Endothelial cell of umbilical vein (primary cell): ENCODE measurements at regions not wholly inside any gene's neighbourhood (a gene's known extent, or its start where the extent isn't known, plus 50 kb on each side); places are given as distances from the start of the nearest gene placed in this dataset.

Source experiments
- BruUV-seq: library from RNA; stranded (reverse); fragments of 400-500 nt; replicated peaks from 2 replicates; lab custom pipeline; 2021; lab: Mats Ljungman, UMichigan
- CTCF ChIA-PET: fragments of 300-600, 350-600 bp; sonication (Branson Sonifier 250); formaldehyde crosslinking; loops from one replicate; lab custom pipeline; 2021; ENCODE audit warnings: antibody characterized with exemption, inconsistent platforms; lab: Charles Lee
- POLR2A ChIA-PET: fragments of 300-600, 350-600 bp; sonication (Branson Sonifier 250); formaldehyde crosslinking; loops from one replicate; lab custom pipeline; 2021; ENCODE audit warnings: antibody characterized with exemption, inconsistent platforms; lab: Charles Lee
- DNase-seq: peaks from one replicate; pipeline ENCODE4 v3.0.0-alpha.2; 2011; ENCODE audit warnings: low read depth, low spot score
- FAIRE-seq: peaks from 2 replicates; lab custom pipeline; 2011; peaks lifted over from hg19 to GRCh38; lab: Jason Lieb, UNC
- H2AFZ ChIP-seq: 2 replicates; pipeline ENCODE4 v1.6.0; 2012; ENCODE audit warnings: low read depth, low read length, control low read depth, inconsistent platforms
- H3K27ac ChIP-seq: 2 replicates; pipeline ENCODE4 v1.5.1; 2011; ENCODE audit warnings: low read depth, mild to moderate bottlenecking, control low read depth, low read length, moderate library complexity; ENCODE audit not compliant: insufficient read depth
- H3K27me3 ChIP-seq, 2 experiments: 2 replicates each; pipeline versions ENCODE4 v1.6.0 to v1.6.1; 2011; ENCODE audit warnings: low read length in 2 of 2, mixed read lengths in 1 of 2; ENCODE audit not compliant: control insufficient read depth in 2 of 2, insufficient read depth in 2 of 2
- H3K36me3 ChIP-seq, 2 experiments: 2 replicates in 1 of 2; 3 replicates in 1 of 2; pipeline ENCODE4 v1.5.1; 2011; ENCODE audit warnings: low read length in 2 of 2, mild to moderate bottlenecking in 1 of 2, moderate library complexity in 1 of 2; ENCODE audit not compliant: control insufficient read depth in 2 of 2, insufficient read depth in 2 of 2; ENCODE audit errors: extremely low read depth in 1 of 2
- H3K4me1 ChIP-seq: 3 replicates; pipeline ENCODE4 v1.5.1; 2011; ENCODE audit warnings: mild to moderate bottlenecking, low read length; ENCODE audit not compliant: control insufficient read depth, insufficient read depth; ENCODE audit errors: extremely low read depth
- H3K4me2 ChIP-seq: 2 replicates; pipeline ENCODE4 v1.6.1; 2011; ENCODE audit warnings: low read length, control low read depth, mixed read lengths; ENCODE audit not compliant: insufficient read depth
- H3K4me3 ChIP-seq, 3 experiments: fragments of 200-600 bp in 1 of 3; sonication (generic), shearing (Covaris generic) in 1 of 3; replicated peaks in 1 of 3; 2 replicates each; pipeline ENCODE4 v1.5.1; 2011 to 2016; ENCODE audit warnings: control low read depth in 3 of 3, low read length in 3 of 3, mild to moderate bottlenecking in 2 of 3, inconsistent platforms in 1 of 3, low read depth in 1 of 3, moderate library complexity in 1 of 3; ENCODE audit not compliant: insufficient read depth in 1 of 3
- H3K79me2 ChIP-seq: 2 replicates; pipeline ENCODE4 v1.6.0; 2012; ENCODE audit warnings: low read length, inconsistent platforms; ENCODE audit not compliant: control insufficient read depth, insufficient read depth
- H3K9ac ChIP-seq: replicated peaks from 2 replicates; pipeline ENCODE3; 2011; ENCODE audit warnings: low read length, control low read depth; ENCODE audit not compliant: insufficient read depth; ENCODE audit errors: extremely low read depth
- H3K9me1 ChIP-seq: replicated peaks from 3 replicates; pipeline ENCODE4 v1.6.0; 2011; ENCODE audit warnings: mild to moderate bottlenecking, low read length; ENCODE audit not compliant: control insufficient read depth, insufficient read depth; ENCODE audit errors: extremely low read depth
- H3K9me3 ChIP-seq: replicated peaks from 2 replicates; pipeline ENCODE4 v1.5.1; 2012; ENCODE audit warnings: low read length, inconsistent platforms; ENCODE audit not compliant: control insufficient read depth, insufficient read depth
- H4K20me1 ChIP-seq: replicated peaks from 2 replicates; pipeline ENCODE3; 2011; ENCODE audit warnings: mild to moderate bottlenecking, low read length; ENCODE audit not compliant: control insufficient read depth, insufficient read depth; ENCODE audit errors: extremely low read depth
- EZH2 ChIP-seq: IDR thresholded peaks from 2 replicates; pipeline ENCODE4 v1.6.1; 2012; ENCODE audit warnings: borderline replicate concordance, low read depth, mild to moderate bottlenecking, moderate library complexity, low read length, inconsistent platforms; ENCODE audit not compliant: severe bottlenecking
- FOS ChIP-seq: IDR thresholded peaks from 2 replicates; pipeline ENCODE4 v1.6.1; 2011; ENCODE audit warnings: mild to moderate bottlenecking, low read length, moderate library complexity, borderline replicate concordance; ENCODE audit not compliant: insufficient read depth
- GATA2 ChIP-seq: IDR thresholded peaks from 2 replicates; pipeline ENCODE4 v1.7.0; 2011; ENCODE audit warnings: low read depth, mild to moderate bottlenecking, moderate library complexity, mixed read lengths, low read length; ENCODE audit not compliant: insufficient read length, insufficient read depth
- JUN ChIP-seq: IDR thresholded peaks from 2 replicates; pipeline ENCODE4 v1.6.1; 2011; ENCODE audit warnings: borderline replicate concordance, low read depth; ENCODE audit not compliant: insufficient read length, insufficient read depth
- MYC ChIP-seq: IDR thresholded peaks from one replicate; pipeline ENCODE4 v1.6.1; 2011; ENCODE audit warnings: mild to moderate bottlenecking, low read depth, low read length
- POLR2A ChIP-seq: IDR thresholded peaks from 2 replicates; pipeline ENCODE4 v1.6.1; 2012; ENCODE audit warnings: low read depth, mild to moderate bottlenecking, control low read depth, low read length
- POLR2AphosphoS5 ChIP-seq: IDR thresholded peaks from 2 replicates; pipeline ENCODE4 v1.6.1; 2012; ENCODE audit warnings: low read depth, mild to moderate bottlenecking, control low read depth, low read length, moderate library complexity; ENCODE audit not compliant: insufficient read depth
- dilution Hi-C: fragments of 300-500 bp; cut with MboI; formaldehyde crosslinking; loops from one replicate; pipeline ENCODE4 v1.15.0; 2019; ENCODE audit warnings: low sequenced_read_pairs; ENCODE audit not compliant: extremely low pct_ligation_motif_present
- intact Hi-C: fragments of 100-400 bp; cut with micrococcal nuclease; formaldehyde crosslinking; loops from one replicate; pipeline ENCODE4 v1.10.0; 2022
- TF ChIP-seq, protein P1 (sequence below), 2 donors: IDR thresholded peaks; 1 replicate in 1 of 2; 2 replicates in 1 of 2; pipeline ENCODE4 v1.5.1; 2011; ENCODE audit warnings: low read length in 2 of 2, mild to moderate bottlenecking in 2 of 2, moderate library complexity in 2 of 2, control low read depth in 1 of 2, inconsistent platforms in 1 of 2, low read depth in 1 of 2; ENCODE audit not compliant: insufficient read depth in 1 of 2; ENCODE audit errors: extremely low read depth in 1 of 2
- TF ChIP-seq, protein P2 (sequence below): IDR thresholded peaks from 2 replicates; pipeline ENCODE4 v1.6.1; 2011; ENCODE audit not compliant: insufficient read depth, insufficient read length

DNA sequence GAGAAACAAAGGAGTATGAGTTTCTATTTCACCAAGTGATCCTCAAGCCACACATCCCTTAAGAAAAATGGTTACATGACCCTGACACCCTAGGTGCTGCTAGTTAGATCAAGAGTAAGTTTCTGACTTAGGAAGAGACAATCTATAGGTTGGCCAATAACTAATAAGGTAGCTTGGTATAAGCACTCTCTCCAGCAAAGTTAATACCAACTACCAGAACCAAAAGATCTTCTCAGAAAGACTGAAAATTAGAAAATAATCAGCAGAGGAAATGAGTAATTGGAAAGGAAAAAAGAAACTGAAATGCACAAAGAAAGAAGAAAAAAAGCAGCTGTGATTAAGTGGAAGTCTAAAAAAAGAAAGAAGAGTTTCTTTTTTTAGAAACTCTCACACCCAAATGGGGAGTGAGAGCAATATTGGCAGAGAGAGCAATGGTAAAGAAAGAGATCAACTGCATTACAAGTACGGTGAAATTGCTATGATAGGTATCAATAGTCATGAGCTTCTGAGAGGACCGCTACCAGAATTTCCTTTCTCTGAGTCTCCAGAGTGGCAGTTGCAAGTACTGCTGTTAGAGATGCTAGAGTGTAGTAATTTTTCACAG is 195.5 kb downstream of the TMEM167A start:
- H4K20me1 ChIP-seq = no peaks in the 10 kb centered on the region
- DNase-seq (no peak), FAIRE-seq (no peak)
- H3K9me1 ChIP-seq = no peaks in the 10 kb centered on the region
- no peak overlapping the region for H2AFZ ChIP-seq
- no peaks in the 10 kb centered on the region for H3K36me3 ChIP-seq
- BruUV-seq = no TSS peak
- no peaks in the 10 kb centered on the region for H3K9me3 ChIP-seq
- TF ChIP-seq POLR2AphosphoS5 (no peak), EZH2 (no peak), FOS (no peak), POLR2A (no peak), JUN (no peak), GATA2 (no peak), MYC (no peak)
- TF ChIP-seq, protein P1, sequence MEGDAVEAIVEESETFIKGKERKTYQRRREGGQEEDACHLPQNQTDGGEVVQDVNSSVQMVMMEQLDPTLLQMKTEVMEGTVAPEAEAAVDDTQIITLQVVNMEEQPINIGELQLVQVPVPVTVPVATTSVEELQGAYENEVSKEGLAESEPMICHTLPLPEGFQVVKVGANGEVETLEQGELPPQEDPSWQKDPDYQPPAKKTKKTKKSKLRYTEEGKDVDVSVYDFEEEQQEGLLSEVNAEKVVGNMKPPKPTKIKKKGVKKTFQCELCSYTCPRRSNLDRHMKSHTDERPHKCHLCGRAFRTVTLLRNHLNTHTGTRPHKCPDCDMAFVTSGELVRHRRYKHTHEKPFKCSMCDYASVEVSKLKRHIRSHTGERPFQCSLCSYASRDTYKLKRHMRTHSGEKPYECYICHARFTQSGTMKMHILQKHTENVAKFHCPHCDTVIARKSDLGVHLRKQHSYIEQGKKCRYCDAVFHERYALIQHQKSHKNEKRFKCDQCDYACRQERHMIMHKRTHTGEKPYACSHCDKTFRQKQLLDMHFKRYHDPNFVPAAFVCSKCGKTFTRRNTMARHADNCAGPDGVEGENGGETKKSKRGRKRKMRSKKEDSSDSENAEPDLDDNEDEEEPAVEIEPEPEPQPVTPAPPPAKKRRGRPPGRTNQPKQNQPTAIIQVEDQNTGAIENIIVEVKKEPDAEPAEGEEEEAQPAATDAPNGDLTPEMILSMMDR (IDR thresholded peaks at IDR 0.05; ENCODE audit: extremely low read depth in 1 of 2, insufficient read depth in 1 of 2, low read depth in 1 of 2, low read length in 2 of 2) = no peak
- TF ChIP-seq, protein P2, sequence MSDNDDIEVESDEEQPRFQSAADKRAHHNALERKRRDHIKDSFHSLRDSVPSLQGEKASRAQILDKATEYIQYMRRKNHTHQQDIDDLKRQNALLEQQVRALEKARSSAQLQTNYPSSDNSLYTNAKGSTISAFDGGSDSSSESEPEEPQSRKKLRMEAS = no peak
- no peak overlapping the region for H3K4me3 ChIP-seq
- no peak overlapping the region for H3K4me2 ChIP-seq
- H3K27me3 ChIP-seq = peaks cover 2 to 5% of the 10 kb centered on the region in 2 experiments
- H3K27ac ChIP-seq = no peak overlapping the region
- dilution Hi-C loops (no loop called here), intact Hi-C loops (no loop called here)
- H3K9ac ChIP-seq = no peak overlapping the region
- CTCF ChIA-PET = no interaction called here
- no peaks in the 10 kb centered on the region for H3K79me2 ChIP-seq
- POLR2A ChIA-PET = no interaction called here
- H3K4me1 ChIP-seq = no peaks in the 10 kb centered on the region
